SK-N-SH (cell line): ENCODE measurements at regions not wholly inside any gene's neighbourhood (a gene's known extent, or its start where the extent isn't known, plus 50 kb on each side); places are given as distances from the start of the nearest gene placed in this dataset.

ENCODE experiments used
- CTCF ChIA-PET: fragments of 300-600, 350-600 bp; formaldehyde crosslinking; extraction: SDS; loops from one replicate; lab custom pipeline; 2021; lab: Yijun Ruan, JAX
- POLR2A ChIA-PET: fragments of 350-600 bp; sonication (Branson Sonifier 250); formaldehyde crosslinking; extraction: SDS; loops from one replicate; lab custom pipeline; 2020; ENCODE audit warnings: antibody characterized with exemption, inconsistent platforms; lab: Yijun Ruan, JAX
- DNase-seq: peaks from one replicate; pipeline ENCODE4 v3.0.0; 2012
- H2AFZ ChIP-seq: fragments of 200-600 bp; sonication (generic); 2 replicates; pipeline ENCODE4 v1.8.1; 2016; ENCODE audit warnings: antibody characterized with exemption, mild to moderate bottlenecking, low read depth
- H3F3A ChIP-seq: fragments of 200-600 bp; sonication (generic); replicated peaks from 2 replicates; pipeline ENCODE3; 2016; ENCODE audit warnings: antibody characterized with exemption, mild to moderate bottlenecking; ENCODE audit not compliant: insufficient read depth
- H3K27ac ChIP-seq, 2 experiments: fragments of 200-500 bp in 1 of 2; fragments of 200-600 bp in 1 of 2; sonication (Bioruptor generic) in 1 of 2; sonication (generic), shearing (Covaris generic) in 1 of 2; 2 replicates each; pipeline versions ENCODE4 v1.5.1 to v1.6.1; 2014 to 2016; ENCODE audit warnings: low read depth in 2 of 2, inconsistent platforms in 1 of 2, low read length in 1 of 2, mild to moderate bottlenecking in 1 of 2, mixed read lengths in 1 of 2
- H3K27me3 ChIP-seq: fragments of 200-600 bp; sonication (generic), shearing (Covaris generic); 2 replicates; pipeline ENCODE4 v1.6.1; 2016; ENCODE audit warnings: mixed run types; ENCODE audit not compliant: insufficient read depth
- H3K36me3 ChIP-seq, 2 experiments: fragments of 200-500 bp in 1 of 2; fragments of 200-600 bp in 1 of 2; sonication (Bioruptor generic) in 1 of 2; sonication (generic) in 1 of 2; replicated peaks in 1 of 2; 2 replicates each; pipeline versions ENCODE3 to v1.5.1; 2014 to 2016; ENCODE audit warnings: low read length in 1 of 2, mild to moderate bottlenecking in 1 of 2; ENCODE audit not compliant: insufficient read depth in 2 of 2, control insufficient read depth in 1 of 2
- H3K4me1 ChIP-seq, 2 experiments: fragments of 200-500 bp in 1 of 2; fragments of 200-600 bp in 1 of 2; sonication (Bioruptor generic) in 1 of 2; sonication (generic), shearing (Covaris generic) in 1 of 2; 2 replicates each; pipeline versions ENCODE4 v1.5.1 to v1.6.1; 2014 to 2016; ENCODE audit warnings: low read depth in 1 of 2, low read length in 1 of 2, mixed run types in 1 of 2; ENCODE audit not compliant: insufficient read depth in 2 of 2, control insufficient read depth in 1 of 2
- H3K4me2 ChIP-seq: fragments of 200-600 bp; sonication (generic), shearing (Covaris generic); 2 replicates; pipeline ENCODE4 v1.6.1; 2017; ENCODE audit warnings: mixed run types
- H3K4me3 ChIP-seq, 2 experiments: fragments of 200-500 bp in 1 of 2; fragments of 200-600 bp in 1 of 2; sonication (Bioruptor generic) in 1 of 2; sonication (generic), shearing (Covaris generic) in 1 of 2; 2 replicates each; pipeline versions ENCODE4 v1.5.1 to v1.8.1; 2014 to 2016; ENCODE audit warnings: low read depth in 2 of 2, inconsistent platforms in 1 of 2, low read length in 1 of 2, mild to moderate bottlenecking in 1 of 2, mixed read lengths in 1 of 2, moderate library complexity in 1 of 2
- H3K79me2 ChIP-seq: fragments of 200-600 bp; sonication (generic); 2 replicates; pipeline ENCODE4 v1.8.1; 2017; ENCODE audit warnings: mild to moderate bottlenecking; ENCODE audit not compliant: insufficient read depth
- H3K9ac ChIP-seq: fragments of 200-600 bp; sonication (generic); 2 replicates; pipeline ENCODE4 v1.6.1; 2017; ENCODE audit warnings: mixed run types
- H3K9me2 ChIP-seq: fragments of 200-600 bp; sonication (generic); 2 replicates; pipeline ENCODE4 v1.6.1; 2017; ENCODE audit warnings: mixed run types
- H3K9me3 ChIP-seq: fragments of 200-600 bp; sonication (generic); 2 replicates; pipeline ENCODE4 v1.6.1; 2017; ENCODE audit warnings: mixed run types, mild to moderate bottlenecking, moderate library complexity
- H4K20me1 ChIP-seq: fragments of 200-600 bp; sonication (generic); 2 replicates; pipeline ENCODE4 v1.6.1; 2017; ENCODE audit warnings: mild to moderate bottlenecking, mixed run types; ENCODE audit not compliant: insufficient read depth
- CTCF ChIP-seq: fragments of 200-600 bp; sonication (generic); IDR thresholded peaks from 2 replicates; pipeline ENCODE4 v1.6.1; 2017; ENCODE audit warnings: antibody characterized with exemption, mild to moderate bottlenecking, moderate library complexity
- FOSL2 ChIP-seq: IDR thresholded peaks from 2 replicates; pipeline ENCODE4 v1.4.0; 2012; ENCODE audit warnings: low read depth, mild to moderate bottlenecking, moderate library complexity, borderline replicate concordance
- FOXJ3 ChIP-seq: sonication (generic); formaldehyde crosslinking; IDR thresholded peaks from 2 replicates; pipeline ENCODE4 v1.5.1; 2020; ENCODE audit warnings: mild to moderate bottlenecking, missing genetic modification reagents
- FOXM1 ChIP-seq: IDR thresholded peaks from 2 replicates; pipeline ENCODE4 v1.4.0; 2012; ENCODE audit warnings: low read depth, mild to moderate bottlenecking
- GABPA ChIP-seq: IDR thresholded peaks from 2 replicates; pipeline ENCODE4 v1.4.0; 2012; ENCODE audit warnings: low read depth, mild to moderate bottlenecking
- MAX ChIP-seq: IDR thresholded peaks from 2 replicates; pipeline ENCODE4 v1.4.0; 2012; ENCODE audit warnings: low read depth
- NRF1 ChIP-seq: IDR thresholded peaks from 2 replicates; pipeline ENCODE4 v1.6.1; 2012; ENCODE audit warnings: low read depth, mild to moderate bottlenecking, low read length
- POLR2AphosphoS5 ChIP-seq: IDR thresholded peaks from 2 replicates; pipeline ENCODE4 v1.6.1; 2012; ENCODE audit warnings: low read depth, low read length
- RXRA ChIP-seq: IDR thresholded peaks from 2 replicates; pipeline ENCODE4 v1.4.0; 2012; ENCODE audit warnings: low read depth, mild to moderate bottlenecking, borderline replicate concordance
- SIN3A ChIP-seq: IDR thresholded peaks from 2 replicates; pipeline ENCODE4 v1.6.1; 2012; ENCODE audit warnings: low read depth, mild to moderate bottlenecking, low read length, moderate library complexity, borderline replicate concordance
- TCF12 ChIP-seq: IDR thresholded peaks from 2 replicates; pipeline ENCODE4 v1.4.0; 2012
- TEAD4 ChIP-seq: IDR thresholded peaks from 2 replicates; pipeline ENCODE4 v1.4.0; 2012; ENCODE audit warnings: mild to moderate bottlenecking, borderline replicate concordance; ENCODE audit not compliant: insufficient read depth
- USF2 ChIP-seq: fragments of 150-350 bp; IDR thresholded peaks from 2 replicates; pipeline ENCODE4 v1.6.1; 2017; ENCODE audit warnings: antibody characterized with exemption, low read length, low read depth, borderline replicate concordance
- YY1 ChIP-seq: IDR thresholded peaks from 2 replicates; pipeline ENCODE4 v1.4.0; 2012; ENCODE audit warnings: low read depth, mild to moderate bottlenecking
- WGBS: methylation state at CpG from one replicate; pipeline ENCODE4 v1.1.6; 2017; ENCODE audit warnings: low lambda C conversion rate; 5-methylcytosine and 5-hydroxymethylcytosine counted together

GRCh38 chr9:120230227-120230626, 349.7 kb downstream of the CDK5RAP2 start:
- Histone ChIP-seq H3K27ac (no peak overlapping the region), H3K4me1 (peaks cover 0 to 8% of the 10 kb centered on the region in 2 experiments; a peak in 1 of 4 replicates), H3K4me3 (no peak overlapping the region), H3K36me3 (no peaks in the 10 kb centered on the region), H3K9ac (no peak overlapping the region), H3K9me3 (no peaks in the 10 kb centered on the region), H3K4me2 (no peak overlapping the region), H2AFZ (no peak overlapping the region), H3F3A (no peaks in the 10 kb centered on the region), H3K79me2 (no peaks in the 10 kb centered on the region), H3K9me2 (no peaks in the 10 kb centered on the region), H3K27me3 (no peaks in the 10 kb centered on the region), H4K20me1 (no peaks in the 10 kb centered on the region)
- WGBS: 46% methylated on average over 2 of the region's 2 CpGs
- ChIA-PET CTCF (no interaction called here), POLR2A (no interaction called here)
- DNase-seq: no peak
- TF ChIP-seq POLR2AphosphoS5 (no peak), SIN3A (no peak), FOXJ3 (CRISPR knock-in tag) (no peak), TEAD4 (no peak), FOSL2 (no peak), YY1 (no peak), RXRA (no peak), USF2 (no peak), CTCF (no peak), NRF1 (no peak)

GRCh38 chr9:120221844-120222243, 358.1 kb downstream of the CDK5RAP2 start:
- TF ChIP-seq TCF12: no peak
- TF ChIP-seq MAX: no peak
- TF ChIP-seq FOXM1: no peak
- no peak for TF ChIP-seq GABPA
- 33% methylated on average over 1 of the region's 3 CpGs for WGBS
- Histone ChIP-seq H3K4me3 (no peak overlapping the region), H3K27ac (no peak overlapping the region), H3K79me2 (no peaks in the 10 kb centered on the region), H3K9me3 (no peaks in the 10 kb centered on the region), H3K36me3 (no peaks in the 10 kb centered on the region), H4K20me1 (no peaks in the 10 kb centered on the region), H3K4me1 (no peaks in the 10 kb centered on the region; a peak in 1 of 4 replicates), H3K27me3 (no peaks in the 10 kb centered on the region), H3K9ac (no peak overlapping the region), H3F3A (no peaks in the 10 kb centered on the region), H3K4me2 (no peak overlapping the region), H2AFZ (no peak overlapping the region), H3K9me2 (no peaks in the 10 kb centered on the region)
- DNase-seq: no peak
- ChIA-PET CTCF (interaction anchor here (1.0 kb wide), 1 partner anchor 24 kb away, joined by 3 read pairs; no protein-coding TSS in a partner anchor), POLR2A (no interaction called here)
